Mesodermal cell (in vitro differentiated cells): ENCODE measurements at regions not wholly inside any gene's neighbourhood (a gene's known extent, or its start where the extent isn't known, plus 50 kb on each side); places are given as distances from the start of the nearest gene placed in this dataset.

Source experiments
- H3K27ac ChIP-seq: 2 replicates; pipeline ENCODE4 v1.7.0; 2013; ENCODE audit warnings: mild to moderate bottlenecking, low read depth, low read length, moderate library complexity; ENCODE audit not compliant: severe bottlenecking
- H3K36me3 ChIP-seq: 2 replicates; pipeline ENCODE4 v1.7.1; 2013; ENCODE audit warnings: mild to moderate bottlenecking, low read length, moderate library complexity; ENCODE audit not compliant: control insufficient read depth, insufficient read depth
- H3K4me1 ChIP-seq: one replicate; pipeline ENCODE4 v1.7.1; 2013; ENCODE audit warnings: mild to moderate bottlenecking, low read length; ENCODE audit not compliant: insufficient read depth, control insufficient read depth, poor library complexity, severe bottlenecking
- H3K4me3 ChIP-seq: 2 replicates; pipeline ENCODE4 v1.7.0; 2013; ENCODE audit warnings: low read length, control low read depth, mild to moderate bottlenecking; ENCODE audit not compliant: insufficient read depth, poor library complexity, severe bottlenecking; ENCODE audit errors: extremely low read depth
- H3K9me3 ChIP-seq: 2 replicates; pipeline ENCODE4 v1.7.1; 2013; ENCODE audit warnings: mild to moderate bottlenecking, low read length, moderate library complexity; ENCODE audit not compliant: control insufficient read depth
- WGBS, 2 experiments: methylation state at CpG; one replicate each; pipeline ENCODE4 v1.1.5; 2013; ENCODE audit warnings: missing lambda C conversion rate in 2 of 2; ENCODE audit not compliant: insufficient coverage in 2 of 2; 5-methylcytosine and 5-hydroxymethylcytosine counted together

DNA sequence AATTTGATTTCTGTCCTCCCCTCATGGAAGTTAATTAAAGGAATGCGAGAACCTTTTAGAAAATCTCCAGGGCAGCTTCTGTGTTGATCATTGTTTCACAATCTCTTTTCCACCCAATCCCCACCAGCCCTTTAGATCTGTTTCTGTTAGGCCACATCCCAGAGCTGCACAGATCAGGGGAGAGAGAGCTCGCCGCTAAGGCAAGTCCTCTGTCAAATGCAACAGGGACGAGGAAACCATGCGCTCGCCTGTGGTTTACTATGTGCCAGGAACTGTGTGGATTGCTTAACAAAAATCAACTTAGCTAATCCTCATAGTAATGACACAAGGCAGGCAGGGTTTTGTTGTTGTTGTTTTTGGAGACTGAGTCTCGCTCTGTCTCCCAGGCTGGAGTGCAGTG is 115.4 kb downstream of the SALL1 start:
- no peak overlapping the region for H3K4me3 ChIP-seq
- 87 to 100% methylated on average over 3 of the region's 7 CpGs for WGBS, 2 experiments

DNA sequence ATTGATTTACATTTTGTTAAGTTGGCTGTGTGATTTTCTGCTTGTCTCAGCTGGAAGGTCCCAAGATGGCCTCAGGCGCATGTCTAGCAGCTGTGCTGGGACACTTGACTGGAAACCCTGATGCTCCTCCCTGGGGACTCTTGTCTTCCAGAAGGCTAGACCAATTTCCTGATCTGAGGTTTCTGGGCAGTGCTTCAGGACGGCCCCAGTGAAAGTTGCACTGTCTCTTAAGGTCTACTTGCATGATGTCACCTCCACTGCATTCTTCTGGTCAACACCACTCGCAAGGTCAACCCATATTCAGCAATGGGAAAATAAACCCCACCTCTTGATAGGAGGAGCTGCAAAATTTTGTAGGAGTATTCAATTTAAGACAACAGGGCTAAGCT is 116.0 kb downstream of the SALL1 start:
- no peaks in the 10 kb centered on the region for H3K4me1 ChIP-seq
- no peaks in the 10 kb centered on the region for H3K9me3 ChIP-seq
- H3K36me3 ChIP-seq: no peaks in the 10 kb centered on the region
- 61 to 95% methylated on average over 2 of the region's 3 CpGs for WGBS, 2 experiments
- H3K4me3 ChIP-seq: no peak overlapping the region
- H3K27ac ChIP-seq: no peak overlapping the region

More for the DNA sequence above, 115.4 kb downstream of the SALL1 start:
- Histone ChIP-seq H3K36me3 (no peaks in the 10 kb centered on the region), H3K4me1 (no peaks in the 10 kb centered on the region), H3K27ac (no peak overlapping the region), H3K9me3 (no peaks in the 10 kb centered on the region)

DNA sequence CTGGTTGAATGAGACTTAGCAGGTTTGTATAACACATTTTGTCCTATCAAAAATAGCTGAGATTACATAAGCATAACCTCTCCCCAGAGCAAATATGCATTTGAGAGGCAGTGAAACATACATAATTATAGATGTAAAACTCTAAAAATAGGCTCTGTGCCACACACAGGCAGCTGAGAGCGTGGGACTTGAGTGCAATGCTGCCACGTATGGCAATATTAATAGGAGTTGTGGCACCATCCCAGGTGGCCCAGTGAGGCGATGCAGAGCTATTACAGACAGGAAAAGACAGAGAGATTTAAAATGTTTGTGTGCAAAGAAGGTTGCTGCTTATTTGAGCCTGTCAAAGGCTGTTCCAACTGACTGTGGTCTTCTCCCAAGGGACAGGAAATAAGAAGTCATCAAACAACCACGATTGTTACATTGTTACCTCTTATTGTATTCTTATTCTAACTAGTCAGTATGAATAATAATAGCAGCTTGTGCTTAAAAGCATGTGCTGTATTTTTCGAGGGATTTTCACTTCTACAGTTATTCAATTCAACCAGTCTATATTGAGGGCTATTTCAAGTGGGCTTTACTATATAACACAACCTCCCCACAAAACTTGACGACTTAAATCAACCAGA is 116.5 kb downstream of the SALL1 start:
- no peaks in the 10 kb centered on the region for H3K4me1 ChIP-seq
- no peak overlapping the region for H3K27ac ChIP-seq
- no peak overlapping the region for H3K4me3 ChIP-seq
- WGBS, 2 experiments: 82 to 92% methylated on average over 3 of the region's 6 CpGs
- H3K36me3 ChIP-seq: no peaks in the 10 kb centered on the region
- H3K9me3 ChIP-seq: no peaks in the 10 kb centered on the region

- 85 to 96% methylated on average over 3 of the region's 4 CpGs for WGBS, 2 experiments
- no peak overlapping the region for H3K4me3 ChIP-seq
- no peaks in the 10 kb centered on the region for H3K9me3 ChIP-seq
- H3K27ac ChIP-seq: no peak overlapping the region
- no peaks in the 10 kb centered on the region for H3K36me3 ChIP-seq
- no peaks in the 10 kb centered on the region for H3K4me1 ChIP-seq
Measured at GRCh38 chr16:51031598-51031997, 119.5 kb downstream of the SALL1 start.

- H3K4me3 ChIP-seq: no peak overlapping the region
- no peak overlapping the region for H3K27ac ChIP-seq
- WGBS, 2 experiments: 82 to 97% methylated on average over 3 of the region's 4 CpGs
- H3K4me1 ChIP-seq: no peaks in the 10 kb centered on the region
- no peaks in the 10 kb centered on the region for H3K36me3 ChIP-seq
- H3K9me3 ChIP-seq: no peaks in the 10 kb centered on the region
Measured at GRCh38 chr16:51030516-51030915, 120.6 kb downstream of the SALL1 start.

GRCh38 chr16:51025588-51026290 is 125.3 kb downstream of the SALL1 start:
- Histone ChIP-seq H3K36me3 (no peaks in the 10 kb centered on the region), H3K27ac (no peak overlapping the region), H3K9me3 (no peaks in the 10 kb centered on the region), H3K4me1 (no peaks in the 10 kb centered on the region), H3K4me3 (no peak overlapping the region)
- 68 to 70% methylated on average over 3 of the region's 4 CpGs for WGBS, 2 experiments

GRCh38 chr16:51024703-51025102 is 126.4 kb downstream of the SALL1 start:
- Histone ChIP-seq H3K4me3 (no peak overlapping the region), H3K4me1 (no peaks in the 10 kb centered on the region), H3K9me3 (no peaks in the 10 kb centered on the region), H3K36me3 (no peaks in the 10 kb centered on the region), H3K27ac (no peak overlapping the region)
- 68 to 90% methylated on average over 2 to 4 of the region's 6 CpGs for WGBS, 2 experiments

GRCh38 chr16:51022955-51023354 is 128.1 kb downstream of the SALL1 start:
- Histone ChIP-seq H3K4me3 (no peak overlapping the region), H3K4me1 (no peaks in the 10 kb centered on the region), H3K27ac (no peak overlapping the region), H3K36me3 (no peaks in the 10 kb centered on the region), H3K9me3 (no peaks in the 10 kb centered on the region)
- 100% methylated on average over 1 of the region's 5 CpGs; no CpG with 5 or more reads in 1 of the 2 experiments for WGBS, 2 experiments

GRCh38 chr16:51019617-51020016 is 131.5 kb downstream of the SALL1 start:
- H3K9me3 ChIP-seq: no peaks in the 10 kb centered on the region
- WGBS, 2 experiments: 84 to 100% methylated on average over 1 to 4 of the region's 4 CpGs
- H3K4me3 ChIP-seq: no peak overlapping the region
- no peak overlapping the region for H3K27ac ChIP-seq
- H3K36me3 ChIP-seq: no peaks in the 10 kb centered on the region
- H3K4me1 ChIP-seq: no peaks in the 10 kb centered on the region

DNA sequence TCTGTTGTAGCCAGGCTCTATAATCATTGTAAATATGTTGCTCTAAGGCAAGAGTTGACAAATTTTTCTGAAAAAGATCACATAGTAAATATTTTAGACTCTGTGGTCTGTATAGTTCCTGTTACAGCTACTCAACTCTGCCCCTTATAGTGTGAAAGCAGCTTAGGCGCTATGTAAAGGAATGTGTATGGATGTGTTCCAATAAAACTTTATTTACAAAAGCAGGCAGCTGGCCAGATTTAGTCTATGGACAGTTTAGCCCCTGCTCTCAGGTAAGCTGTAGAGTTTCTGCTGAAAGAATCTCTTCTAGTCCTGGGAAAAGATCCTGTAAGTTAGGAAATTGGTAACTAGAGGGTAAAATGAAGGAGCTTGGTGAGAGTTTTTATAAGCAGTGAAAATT is 133.1 kb downstream of the SALL1 start:
- no peaks in the 10 kb centered on the region for H3K36me3 ChIP-seq
- WGBS, 2 experiments: no CpG with 5 or more reads among the region's 1 CpG
- H3K4me3 ChIP-seq: no peak overlapping the region
- H3K4me1 ChIP-seq: peaks cover under 1% of the 10 kb centered on the region
- no peaks in the 10 kb centered on the region for H3K9me3 ChIP-seq
- H3K27ac ChIP-seq: no peak overlapping the region

- 63% methylated on average over 1 of the region's 4 CpGs; no CpG with 5 or more reads in 1 of the 2 experiments for WGBS, 2 experiments
- no peak overlapping the region for H3K4me3 ChIP-seq
- peaks cover 3% of the 10 kb centered on the region for H3K9me3 ChIP-seq
- H3K27ac ChIP-seq: no peak overlapping the region
- H3K36me3 ChIP-seq: no peaks in the 10 kb centered on the region
- H3K4me1 ChIP-seq: peaks cover 9% of the 10 kb centered on the region
Measured at GRCh38 chr16:51012396-51012795, 138.7 kb downstream of the SALL1 start.
